ENCODE measurements at regions not wholly inside any gene's neighbourhood (a gene's known extent, or its start where the extent isn't known, plus 50 kb on each side); places are given as distances from the start of the nearest gene placed in this dataset.

DNA sequence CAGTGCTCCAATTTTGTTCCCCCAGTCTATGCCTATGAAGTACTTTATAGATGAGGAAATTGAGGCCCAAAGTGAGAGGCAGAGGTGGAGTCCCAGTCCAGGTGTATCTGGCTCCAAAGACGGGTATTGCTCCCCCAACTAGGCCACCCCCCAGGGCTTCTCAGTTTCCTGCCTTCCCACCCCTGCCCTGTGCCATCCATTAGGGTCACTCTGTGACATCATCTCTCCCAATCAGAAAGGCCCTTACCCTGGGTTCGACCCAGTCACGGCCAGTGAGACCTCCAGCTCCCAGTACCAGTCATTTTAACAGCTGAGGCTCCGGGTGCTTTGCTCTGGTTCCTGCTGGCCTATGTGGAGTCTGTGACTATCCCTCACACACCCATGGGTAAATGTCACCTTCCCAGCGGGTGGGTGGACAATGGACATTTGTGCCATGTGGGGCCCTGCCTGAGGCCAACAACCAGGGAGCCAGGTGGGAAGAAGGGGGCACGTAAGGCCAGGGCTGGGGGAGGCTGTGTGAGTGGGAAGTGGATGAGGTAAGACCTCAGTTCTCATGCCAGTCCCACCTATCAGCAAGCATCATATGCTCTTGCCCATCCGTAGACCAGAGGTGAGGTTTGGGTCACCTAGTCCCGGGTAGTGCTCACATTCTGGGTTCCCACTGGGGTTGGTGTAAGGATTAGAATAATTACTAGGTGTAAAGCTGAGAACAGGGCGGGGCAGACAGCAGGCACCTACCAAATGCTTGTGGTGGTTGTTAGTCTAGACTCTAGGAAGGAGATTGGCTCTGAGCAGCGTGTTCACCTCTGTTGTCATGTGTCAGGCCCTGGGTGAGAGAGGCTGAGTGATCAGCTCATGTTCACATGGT, 685.9 kb downstream of the MATN1 start:
- no peak overlapping the region for H3K4me3 ChIP-seq (ENCODE audit: low read depth, low read length)
- DNase-seq (ENCODE audit: low read depth), result no peak
- TF ChIP-seq, protein P1, sequence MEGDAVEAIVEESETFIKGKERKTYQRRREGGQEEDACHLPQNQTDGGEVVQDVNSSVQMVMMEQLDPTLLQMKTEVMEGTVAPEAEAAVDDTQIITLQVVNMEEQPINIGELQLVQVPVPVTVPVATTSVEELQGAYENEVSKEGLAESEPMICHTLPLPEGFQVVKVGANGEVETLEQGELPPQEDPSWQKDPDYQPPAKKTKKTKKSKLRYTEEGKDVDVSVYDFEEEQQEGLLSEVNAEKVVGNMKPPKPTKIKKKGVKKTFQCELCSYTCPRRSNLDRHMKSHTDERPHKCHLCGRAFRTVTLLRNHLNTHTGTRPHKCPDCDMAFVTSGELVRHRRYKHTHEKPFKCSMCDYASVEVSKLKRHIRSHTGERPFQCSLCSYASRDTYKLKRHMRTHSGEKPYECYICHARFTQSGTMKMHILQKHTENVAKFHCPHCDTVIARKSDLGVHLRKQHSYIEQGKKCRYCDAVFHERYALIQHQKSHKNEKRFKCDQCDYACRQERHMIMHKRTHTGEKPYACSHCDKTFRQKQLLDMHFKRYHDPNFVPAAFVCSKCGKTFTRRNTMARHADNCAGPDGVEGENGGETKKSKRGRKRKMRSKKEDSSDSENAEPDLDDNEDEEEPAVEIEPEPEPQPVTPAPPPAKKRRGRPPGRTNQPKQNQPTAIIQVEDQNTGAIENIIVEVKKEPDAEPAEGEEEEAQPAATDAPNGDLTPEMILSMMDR (IDR thresholded peaks at IDR 0.05; ENCODE audit: low read depth, low read length, missing control alignments), result no peak

DNA sequence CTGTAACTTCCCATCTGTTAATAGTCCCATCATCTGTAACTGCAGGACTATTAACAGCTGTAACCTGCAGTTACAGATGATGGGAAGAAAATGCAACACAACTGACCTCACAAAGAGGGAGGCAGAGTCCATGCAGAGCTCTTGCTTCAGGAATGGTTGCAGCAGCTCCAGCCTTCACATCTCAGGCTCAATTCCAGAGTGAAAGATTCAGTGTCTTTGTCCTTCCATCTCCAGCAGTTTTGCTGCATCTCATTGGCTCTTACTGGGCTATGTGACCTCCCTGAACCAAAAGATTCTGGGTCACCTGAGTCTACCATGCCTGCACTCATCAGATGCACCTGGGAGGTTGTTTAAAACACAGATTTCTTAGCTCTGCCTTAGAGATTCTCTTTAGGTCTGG, 686.7 kb downstream of the MATN1 start:
- no peak overlapping the region for H3K4me3 ChIP-seq (ENCODE audit: low read depth, low read length)
- no peak for DNase-seq (ENCODE audit: low read depth)
- TF ChIP-seq, protein P1 (IDR thresholded peaks at IDR 0.05; ENCODE audit: low read depth, low read length, missing control alignments), result no peak

DNA sequence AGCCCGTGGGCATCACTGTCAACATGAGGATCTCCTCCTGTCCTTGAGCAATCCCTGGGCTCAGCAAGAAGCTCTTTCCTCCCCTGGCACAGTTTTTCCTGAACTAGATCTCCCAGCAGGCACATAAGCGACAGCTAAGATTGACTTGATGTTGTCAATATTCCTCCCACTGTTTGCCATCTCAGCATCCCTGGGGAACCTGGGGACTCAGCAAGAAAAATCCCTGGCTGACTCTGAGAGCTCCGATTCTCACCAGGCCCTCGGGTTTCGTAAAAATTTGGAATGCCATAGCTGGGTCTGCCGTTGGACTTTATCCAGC, 687.2 kb downstream of the MATN1 start:
- no peak for DNase-seq (ENCODE audit: low read depth)
- H3K4me3 ChIP-seq (ENCODE audit: low read depth, low read length), result no peak overlapping the region
- TF ChIP-seq, protein P1 (IDR thresholded peaks at IDR 0.05; ENCODE audit: low read depth, low read length, missing control alignments), result no peak

DNA sequence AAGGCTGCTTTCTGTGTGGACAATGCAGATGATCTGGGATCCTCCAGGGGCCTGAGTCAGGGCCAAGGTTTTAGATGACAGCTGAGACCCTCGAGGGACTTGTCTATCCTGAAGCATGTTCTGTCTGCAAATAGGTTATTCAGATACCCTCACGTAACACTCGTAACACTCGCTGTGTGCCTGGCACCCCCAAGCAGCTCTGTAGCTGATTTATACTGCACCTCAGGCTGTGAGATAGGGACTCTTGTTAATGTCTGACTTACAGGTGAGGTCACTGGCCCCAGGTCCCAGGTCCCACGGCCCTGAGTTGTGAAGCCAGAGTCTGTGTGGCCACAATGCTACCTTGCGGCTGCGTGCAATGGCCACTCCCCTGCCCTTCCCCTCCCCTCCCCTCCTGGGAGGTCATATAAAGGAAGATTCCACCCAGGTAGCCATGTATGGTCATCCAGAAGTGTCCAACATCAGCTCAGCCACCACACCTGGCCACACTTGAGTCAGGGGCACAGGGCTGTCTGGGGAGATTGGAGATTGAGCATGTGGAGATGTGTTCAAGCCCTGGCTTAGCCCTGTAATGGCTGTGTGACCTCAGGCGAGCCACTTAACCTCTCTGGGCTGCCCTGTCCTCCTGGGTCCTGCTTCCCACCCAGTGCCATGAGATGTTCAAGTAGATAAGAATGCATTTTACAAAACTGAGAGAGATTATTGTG, 687.7 kb downstream of the MATN1 start:
- no peak overlapping the region for H3K4me3 ChIP-seq (ENCODE audit: low read depth, low read length)
- TF ChIP-seq, protein P1 (IDR thresholded peaks at IDR 0.05; ENCODE audit: low read depth, low read length, missing control alignments), result no peak
- no peak for DNase-seq (ENCODE audit: low read depth)

DNA sequence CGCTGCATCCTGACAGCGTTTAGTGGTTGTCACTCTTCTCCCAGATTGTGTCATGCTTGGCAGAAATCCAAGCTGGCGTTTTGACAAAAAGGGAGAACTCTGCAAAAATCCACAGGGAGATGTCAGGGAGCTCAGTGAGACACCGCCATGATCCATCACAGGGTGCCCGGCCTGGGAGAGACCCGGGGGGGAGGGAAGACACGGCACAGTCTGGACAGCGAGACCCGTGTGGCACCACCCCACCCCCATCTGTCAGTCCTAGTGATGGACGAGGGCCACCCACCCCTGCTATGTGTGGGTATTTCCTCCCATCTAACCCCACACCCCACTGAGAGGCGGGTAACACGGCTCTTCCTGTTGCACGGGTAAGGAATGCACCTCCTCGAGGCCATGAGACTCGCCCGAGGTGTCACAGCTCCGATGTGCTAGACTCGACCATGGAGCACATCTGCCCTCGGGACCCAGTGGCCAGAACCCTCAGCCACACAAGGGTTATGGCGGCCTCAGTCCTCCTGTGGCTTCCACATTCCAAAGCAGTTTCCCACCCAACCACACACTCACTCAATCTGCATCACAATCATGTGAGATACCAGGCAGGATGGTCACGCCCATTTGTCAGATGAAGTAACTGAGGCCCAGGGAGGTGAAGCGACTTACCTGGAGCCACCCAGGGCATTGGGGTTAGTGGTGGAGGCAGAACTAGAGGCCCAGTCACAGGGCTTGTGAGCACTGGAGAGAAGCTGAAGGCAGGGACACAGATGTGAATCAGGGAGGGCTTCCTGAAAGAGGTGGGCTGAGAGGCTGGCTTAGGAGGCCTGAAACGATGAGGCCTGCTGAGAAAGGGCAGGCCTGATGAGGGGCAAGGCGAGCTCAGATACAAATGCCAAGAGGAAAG, 688.5 kb downstream of the MATN1 start:
- no peak for DNase-seq (ENCODE audit: low read depth)
- TF ChIP-seq, protein P1 (IDR thresholded peaks at IDR 0.05; ENCODE audit: low read depth, low read length, missing control alignments), result no peak

DNA sequence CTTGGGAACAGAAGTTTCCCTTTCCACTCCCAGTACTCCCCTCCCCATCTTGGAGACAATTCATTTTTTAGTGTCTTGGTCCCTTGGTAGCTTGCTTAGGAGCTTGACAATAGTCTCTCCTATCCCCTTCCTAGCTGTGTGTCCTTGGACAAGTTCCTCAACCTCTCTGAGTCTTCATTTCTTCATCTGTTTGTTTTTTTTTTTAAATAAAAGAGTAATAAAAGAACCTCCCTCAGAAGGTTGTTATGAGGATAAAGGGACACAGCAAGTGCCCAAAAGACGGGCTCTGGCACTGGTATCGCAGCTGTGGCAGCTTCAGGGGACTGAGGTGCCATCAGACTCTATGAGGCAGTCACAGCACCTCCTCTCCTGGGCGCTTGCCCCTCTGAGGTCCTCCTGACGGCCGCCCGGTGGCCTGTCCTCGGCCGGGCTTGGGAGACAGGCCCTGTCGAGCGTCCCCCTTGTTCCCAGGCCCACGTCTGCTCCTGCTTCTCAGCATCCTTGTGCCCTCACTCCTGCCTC, 689.2 kb downstream of the MATN1 start:
- no peak for DNase-seq (ENCODE audit: low read depth)
- TF ChIP-seq, protein P1 (IDR thresholded peaks at IDR 0.05; ENCODE audit: low read depth, low read length, missing control alignments), result no peak
- no peak overlapping the region for H3K4me3 ChIP-seq (ENCODE audit: low read depth, low read length)

More for the DNA sequence above, 688.5 kb downstream of the MATN1 start:
- no peak overlapping the region for H3K4me3 ChIP-seq (ENCODE audit: low read depth, low read length)
